Nephron (organoid): ENCODE measurements at regions not wholly inside any gene's neighbourhood (a gene's known extent, or its start where the extent isn't known, plus 50 kb on each side); places are given as distances from the start of the nearest gene placed in this dataset.

Experiments used
- H3K27ac Mint-ChIP-seq, 3 experiments: 2 replicates each; pipeline ENCODE4 v1.8.0; 2020; ENCODE audit warnings: mixed read lengths in 3 of 3, mild to moderate bottlenecking in 2 of 3, moderate library complexity in 1 of 3
- H3K27me3 Mint-ChIP-seq: 2 replicates; pipeline ENCODE4 v1.8.0; 2021; ENCODE audit warnings: low read depth, mild to moderate bottlenecking, moderate library complexity, mixed read lengths
- H3K36me3 Mint-ChIP-seq: 2 replicates; pipeline ENCODE4 v1.8.0; 2020; ENCODE audit warnings: low read depth, mixed read lengths
- H3K4me1 Mint-ChIP-seq: 2 replicates; pipeline ENCODE4 v1.8.0; 2020; ENCODE audit warnings: mixed read lengths
- H3K4me3 Mint-ChIP-seq, 3 experiments: 2 replicates each; pipeline ENCODE4 v1.8.0; 2020; ENCODE audit warnings: mild to moderate bottlenecking in 3 of 3, mixed read lengths in 3 of 3, moderate library complexity in 2 of 3
- H3K9me3 Mint-ChIP-seq: 2 replicates; pipeline ENCODE4 v1.8.0; 2020; ENCODE audit warnings: mixed read lengths
- CTCF ChIP-seq, 3 experiments: fragments of 200-600 bp; sonication (generic); IDR thresholded peaks; one replicate each; pipeline ENCODE4 v1.5.0; 2021; ENCODE audit warnings: antibody characterized with exemption in 3 of 3; ENCODE audit not compliant: unreplicated experiment in 3 of 3

GRCh38 chr20:9945408-9945807, 89.4 kb upstream of the ANKEF1 start:
- peaks cover 4% of the 10 kb centered on the region for H3K27me3 Mint-ChIP-seq
- no peak for TF ChIP-seq CTCF (IDR thresholded peaks at IDR 0.05; ENCODE audit: unreplicated experiment in 3 of 3)
- no peak overlapping the region for H3K4me3 Mint-ChIP-seq
- no peak overlapping the region for H3K27ac Mint-ChIP-seq
- no peaks in the 10 kb centered on the region for H3K4me1 Mint-ChIP-seq
- peaks cover 2% of the 10 kb centered on the region for H3K9me3 Mint-ChIP-seq
- no peaks in the 10 kb centered on the region for H3K36me3 Mint-ChIP-seq

- peaks cover 2% of the 10 kb centered on the region for H3K9me3 Mint-ChIP-seq
- peaks cover 4% of the 10 kb centered on the region for H3K27me3 Mint-ChIP-seq
- H3K36me3 Mint-ChIP-seq, result no peaks in the 10 kb centered on the region
- H3K27ac Mint-ChIP-seq, result no peak overlapping the region
- no peaks in the 10 kb centered on the region for H3K4me1 Mint-ChIP-seq
- H3K4me3 Mint-ChIP-seq, result no peak overlapping the region
- no peak for TF ChIP-seq CTCF (IDR thresholded peaks at IDR 0.05; ENCODE audit: unreplicated experiment in 3 of 3)
These were observed 92.1 kb upstream of the ANKEF1 start for GRCh38 chr20:9942736-9943135.

- H3K36me3 Mint-ChIP-seq, result no peaks in the 10 kb centered on the region
- no peak overlapping the region for H3K4me3 Mint-ChIP-seq
- H3K27me3 Mint-ChIP-seq, result peaks cover 4% of the 10 kb centered on the region
- H3K4me1 Mint-ChIP-seq, result no peaks in the 10 kb centered on the region
- peaks cover 5% of the 10 kb centered on the region for H3K9me3 Mint-ChIP-seq
- no peak for TF ChIP-seq CTCF (IDR thresholded peaks at IDR 0.05; ENCODE audit: unreplicated experiment in 3 of 3)
- H3K27ac Mint-ChIP-seq, result no peak overlapping the region
These were observed 94.5 kb upstream of the ANKEF1 start for GRCh38 chr20:9940329-9940728.

GRCh38 chr20:9939231-9939630, 95.6 kb upstream of the ANKEF1 start:
- Mint-ChIP-seq H3K4me3 (no peak overlapping the region), H3K9me3 (peaks cover 5% of the 10 kb centered on the region), H3K36me3 (no peaks in the 10 kb centered on the region), H3K27ac (no peak overlapping the region), H3K27me3 (peaks cover 4% of the 10 kb centered on the region), H3K4me1 (no peaks in the 10 kb centered on the region)
- TF ChIP-seq CTCF (IDR thresholded peaks at IDR 0.05; ENCODE audit: unreplicated experiment in 3 of 3), result no peak

- no peak for TF ChIP-seq CTCF (IDR thresholded peaks at IDR 0.05; ENCODE audit: unreplicated experiment in 3 of 3)
- peaks cover 3% of the 10 kb centered on the region for H3K9me3 Mint-ChIP-seq
These were observed 96.4 kb upstream of the PAK5 start for GRCh38 chr20:9935285-9935684.

GRCh38 chr20:9930142-9930541, 91.3 kb upstream of the PAK5 start:
- Mint-ChIP-seq H3K4me3 (no peak overlapping the region), H3K27ac (no peak overlapping the region), H3K36me3 (no peaks in the 10 kb centered on the region), H3K9me3 (no peaks in the 10 kb centered on the region), H3K4me1 (no peaks in the 10 kb centered on the region), H3K27me3 (no peaks in the 10 kb centered on the region)
- no peak for TF ChIP-seq CTCF (IDR thresholded peaks at IDR 0.05; ENCODE audit: unreplicated experiment in 3 of 3)

More at GRCh38 chr20:9935285-9935684, 96.4 kb upstream of the PAK5 start:
- Mint-ChIP-seq H3K4me1 (no peaks in the 10 kb centered on the region), H3K27me3 (no peaks in the 10 kb centered on the region), H3K36me3 (no peaks in the 10 kb centered on the region), H3K4me3 (no peak overlapping the region), H3K27ac (no peak overlapping the region)
